HG02571 (cell line): ENCODE measurements at regions not wholly inside any gene's neighbourhood (a gene's known extent, or its start where the extent isn't known, plus 50 kb on each side); places are given as distances from the start of the nearest gene placed in this dataset.
"Not testable (repeated sequence)": the region's sequence is repeated elsewhere in the genome, so short reads cannot be mapped to it uniquely, and the experiment has no call there.

Source experiments
- ATAC-seq: cut with Tn5 transposase; IDR thresholded peaks from one replicate; pipeline ENCODE4 v1.9.1; 2021; ENCODE audit warnings: mild to moderate bottlenecking, moderate library complexity; ENCODE audit not compliant: unreplicated experiment

DNA sequence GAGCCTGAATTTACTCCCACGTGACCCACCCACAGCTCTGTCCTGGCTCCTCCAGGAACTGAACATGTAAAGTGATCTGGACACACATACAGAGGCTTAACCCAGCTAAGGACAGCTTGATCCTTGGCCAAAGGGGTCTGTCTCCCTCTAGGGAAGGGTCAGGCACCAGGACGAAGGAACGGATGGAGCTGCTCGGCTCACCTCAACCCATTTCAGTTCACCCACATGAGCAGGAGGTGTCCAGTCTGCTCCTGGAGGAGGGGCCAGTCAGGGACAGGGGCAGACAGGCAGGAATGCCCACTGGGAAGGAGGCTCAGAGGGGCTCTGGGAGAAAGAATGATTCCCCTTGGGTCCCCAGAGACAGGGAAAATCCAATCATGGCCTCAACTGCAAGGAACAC is 567.2 kb downstream of the PTPRU start:
- ATAC-seq, result no peak

DNA sequence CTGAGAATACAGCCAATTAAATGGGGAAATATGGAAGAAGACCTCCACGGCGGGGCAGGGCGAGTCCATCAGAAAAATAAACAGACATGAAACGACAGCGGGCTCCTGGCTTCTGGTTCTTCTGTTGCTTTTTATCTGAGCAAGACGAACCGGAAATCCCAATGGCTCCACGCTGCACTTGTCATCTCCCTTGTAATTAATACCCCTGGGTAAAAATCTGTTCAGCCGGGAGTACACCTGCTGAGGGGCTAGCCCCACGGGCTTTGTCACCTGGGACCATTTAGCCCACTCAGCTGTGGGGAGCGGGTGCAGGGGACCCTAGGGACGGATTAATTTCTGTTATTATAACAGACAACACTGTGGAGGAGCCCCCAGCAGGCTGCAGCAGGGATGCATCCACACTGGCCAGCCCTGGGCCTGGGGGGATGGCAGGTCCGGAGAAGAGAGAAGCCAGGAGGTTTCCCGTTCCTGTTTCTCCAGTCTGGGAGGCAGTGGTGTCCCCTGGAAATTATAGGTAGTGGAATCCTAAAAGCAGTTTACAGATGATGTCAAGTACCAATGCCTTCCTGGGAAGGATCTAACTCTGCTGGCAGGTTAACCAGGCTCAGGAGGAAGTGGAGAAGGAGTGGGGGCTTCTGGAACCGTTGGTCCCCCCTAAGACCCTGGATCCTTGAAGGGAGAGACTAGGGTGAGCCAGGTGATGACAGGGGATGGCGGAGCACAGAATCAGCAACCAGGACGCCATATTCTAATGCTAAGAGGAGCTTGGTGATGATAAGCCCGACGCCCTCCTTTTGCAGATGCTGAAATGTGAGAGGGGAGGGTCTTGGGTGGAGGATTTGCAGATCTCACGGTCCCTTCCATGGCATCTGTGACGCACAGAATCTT is 566.1 kb downstream of the PTPRU start:
- no peak for ATAC-seq

DNA sequence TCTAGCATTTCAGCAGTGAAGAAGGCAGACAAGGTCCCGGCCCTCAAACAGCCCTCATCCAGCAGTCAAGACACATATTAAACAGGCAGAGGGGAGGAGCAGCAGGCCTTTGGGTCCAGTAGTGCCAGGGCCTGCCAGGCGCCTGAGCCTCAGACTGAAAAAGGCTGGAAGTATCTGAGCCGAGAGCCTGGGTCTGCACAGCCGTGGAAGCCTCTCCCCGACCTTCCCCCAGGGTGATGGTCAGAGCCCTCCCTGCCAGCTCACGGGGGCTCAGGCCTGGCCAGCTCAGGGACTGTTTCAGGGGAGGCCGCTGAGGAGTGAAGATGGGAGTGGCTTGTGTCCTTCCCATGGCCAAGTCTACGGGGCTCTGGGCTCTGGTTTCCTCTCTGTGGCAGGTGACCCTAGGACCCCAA is 565.2 kb downstream of the PTPRU start:
- no peak for ATAC-seq

DNA sequence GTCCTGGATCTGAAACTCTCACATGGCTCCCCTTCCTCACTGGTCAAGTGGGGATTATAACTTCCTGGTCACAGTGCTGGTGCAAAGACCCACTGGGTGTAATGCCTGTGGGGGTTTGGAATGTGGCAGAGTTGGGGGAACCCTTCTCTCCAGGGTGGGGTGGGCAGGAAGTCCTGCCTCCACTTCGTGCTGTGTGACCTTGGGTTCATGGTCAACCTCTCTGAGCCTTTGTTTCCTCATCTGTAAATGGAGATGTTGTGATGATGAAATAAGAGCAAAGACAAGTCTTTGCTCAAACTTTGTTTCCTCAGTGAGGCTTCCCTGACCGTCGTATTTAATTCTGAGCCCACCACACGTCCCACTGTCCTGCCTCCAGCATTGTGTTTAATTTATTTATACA is 564.7 kb downstream of the PTPRU start:
- ATAC-seq, result no peak

DNA sequence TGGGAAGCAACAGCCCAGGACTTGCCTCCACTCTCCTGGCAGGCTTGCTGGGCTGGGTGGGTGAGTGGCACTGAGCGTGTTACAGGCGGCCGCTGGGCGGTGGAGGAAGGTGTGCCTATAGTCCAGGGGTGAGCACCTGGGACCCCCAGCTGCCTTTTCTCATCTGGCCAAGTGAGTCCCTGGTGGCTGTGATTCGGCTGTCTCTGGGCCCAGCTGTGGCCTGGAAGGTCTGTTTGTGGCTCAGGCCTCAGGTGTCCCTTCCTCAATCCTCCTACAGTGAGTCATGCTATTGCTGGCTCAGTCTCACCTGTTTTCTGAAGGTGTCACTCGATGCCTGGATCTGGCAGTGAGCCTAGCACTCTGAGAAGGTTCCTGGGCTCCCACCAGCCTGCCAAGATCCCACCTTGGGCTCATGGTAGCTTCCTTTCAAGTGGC is 564.2 kb downstream of the PTPRU start:
- no peak for ATAC-seq

DNA sequence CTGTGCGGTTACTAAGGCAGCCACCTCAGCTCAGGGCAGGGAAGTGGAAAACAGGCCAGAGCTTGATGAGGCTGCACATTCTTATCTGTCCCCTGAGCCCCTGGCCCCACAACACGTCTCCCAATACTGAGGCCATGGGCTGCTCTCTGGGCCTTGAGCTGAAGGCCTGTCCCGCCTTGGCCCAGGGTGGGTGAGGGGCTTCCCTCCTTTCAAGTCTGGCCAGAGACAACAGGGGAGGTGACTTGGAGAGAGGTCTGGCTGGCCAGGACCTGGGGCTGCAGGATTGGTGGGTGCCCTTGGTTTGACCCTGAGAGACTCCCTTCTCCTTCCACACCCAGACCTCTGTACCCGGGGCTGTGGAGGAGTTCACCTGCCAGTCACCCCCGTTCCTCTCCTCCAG is 563.8 kb downstream of the PTPRU start:
- no peak for ATAC-seq

DNA sequence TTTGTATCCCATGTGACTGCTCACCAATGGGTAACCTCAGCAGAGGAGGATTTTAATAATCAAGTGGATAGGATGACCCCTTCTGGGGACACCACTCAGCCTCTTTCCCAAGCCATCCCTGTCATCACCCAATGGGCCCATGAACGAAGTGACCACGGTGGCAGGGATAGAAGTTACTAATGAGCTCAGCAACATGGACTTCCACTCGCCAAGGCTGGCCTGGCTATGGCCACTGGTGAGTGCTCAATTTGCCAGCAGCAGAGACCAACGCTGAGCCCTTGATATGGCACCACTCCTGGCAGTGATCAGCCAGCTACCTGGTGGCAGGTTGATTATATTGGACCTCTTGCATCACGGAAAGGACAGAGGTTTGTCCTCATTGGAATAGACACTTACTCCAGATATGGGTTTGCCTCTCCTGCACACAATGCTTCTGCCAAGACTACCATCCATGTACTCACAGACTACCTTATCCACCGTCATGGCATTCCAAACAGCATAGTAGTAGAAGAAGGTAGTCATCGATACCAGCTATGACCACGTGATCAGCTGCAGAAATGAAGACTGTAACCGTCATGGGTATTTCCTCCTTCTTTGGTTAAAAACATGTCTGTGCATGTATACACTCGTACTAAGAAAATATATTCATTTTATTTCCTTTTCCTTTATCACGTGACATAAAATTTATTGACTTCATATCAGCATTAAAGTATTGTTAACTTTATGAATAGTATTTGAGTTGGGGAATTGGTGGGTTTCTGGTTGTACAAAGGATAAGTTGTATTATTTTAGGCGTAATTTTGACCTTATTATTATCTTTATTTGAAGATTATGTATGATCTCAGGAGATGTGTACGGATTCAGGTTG is 562.6 kb downstream of the PTPRU start:
- no peak for ATAC-seq

DNA sequence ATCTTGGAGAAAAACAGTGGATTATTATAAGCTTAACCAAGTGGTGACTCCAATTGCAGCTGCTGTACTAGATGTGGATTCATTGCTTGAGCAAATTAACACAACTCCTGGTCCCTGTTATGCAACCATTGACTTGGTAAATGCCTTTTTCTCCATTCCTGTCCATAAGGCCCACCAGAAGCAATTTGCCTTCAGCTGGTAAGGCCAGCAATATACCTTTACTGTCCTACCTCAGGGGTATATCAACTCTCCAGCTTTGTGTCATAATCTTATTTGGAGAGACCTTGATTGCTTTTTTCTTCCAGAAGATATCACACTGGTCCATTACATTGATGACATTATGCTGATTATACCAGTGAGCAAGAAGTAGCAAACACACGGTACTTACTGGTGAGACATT is 560.8 kb downstream of the PTPRU start:
- ATAC-seq, result not testable (repeated sequence)

DNA sequence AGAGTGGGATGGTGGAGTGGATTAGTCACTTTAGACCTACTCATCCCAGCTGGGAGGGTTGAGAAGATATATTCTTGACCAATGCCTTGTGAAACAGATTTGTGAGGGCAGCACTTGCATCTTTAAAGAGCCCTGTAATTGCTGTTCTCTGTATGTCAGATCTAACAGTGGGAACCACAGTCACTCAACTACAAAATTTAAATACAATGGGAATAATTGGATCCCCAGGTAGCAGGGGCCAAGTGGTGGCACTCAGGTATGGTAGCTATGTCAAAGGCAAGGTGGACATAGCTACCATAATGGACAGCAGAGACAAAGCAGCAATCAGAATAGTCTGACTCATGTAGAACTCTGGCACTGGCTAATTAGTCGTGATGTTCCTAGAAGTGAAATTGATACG is 559.6 kb downstream of the PTPRU start:
- ATAC-seq, result not testable (repeated sequence)

DNA sequence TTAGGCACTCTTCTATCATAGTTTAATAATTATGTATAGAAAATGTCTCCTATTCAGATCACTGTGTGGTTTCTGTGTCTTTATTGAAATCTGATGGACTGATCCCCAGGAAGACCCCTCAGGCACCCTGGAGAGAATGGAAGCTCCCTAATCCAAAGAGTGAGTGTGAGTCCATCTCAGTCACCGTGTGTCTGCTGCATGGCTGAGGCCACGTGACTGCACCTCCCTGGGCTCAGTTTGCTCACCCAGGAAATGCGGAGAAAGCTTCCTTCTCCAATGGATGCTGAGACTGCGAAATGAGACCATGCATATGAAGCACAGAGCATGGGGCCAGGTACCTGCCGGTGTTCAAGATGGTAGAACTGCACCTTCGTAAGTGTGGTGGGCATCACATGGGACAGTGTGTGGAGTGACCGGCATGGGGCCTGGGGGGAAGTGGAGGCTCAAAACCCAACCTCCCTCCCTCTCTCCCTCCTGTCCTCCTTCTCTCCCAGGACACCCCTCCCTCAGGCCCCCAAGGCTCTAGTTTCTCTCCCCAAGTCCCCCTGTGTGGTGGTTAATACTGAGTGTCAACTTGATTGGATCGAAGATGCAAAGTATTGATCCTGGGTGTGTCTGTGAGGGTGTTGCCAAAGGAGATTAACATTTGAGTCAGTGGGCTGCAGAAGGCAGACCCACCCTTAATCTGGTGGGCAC is 557.5 kb downstream of the PTPRU start:
- ATAC-seq, result no peak

DNA sequence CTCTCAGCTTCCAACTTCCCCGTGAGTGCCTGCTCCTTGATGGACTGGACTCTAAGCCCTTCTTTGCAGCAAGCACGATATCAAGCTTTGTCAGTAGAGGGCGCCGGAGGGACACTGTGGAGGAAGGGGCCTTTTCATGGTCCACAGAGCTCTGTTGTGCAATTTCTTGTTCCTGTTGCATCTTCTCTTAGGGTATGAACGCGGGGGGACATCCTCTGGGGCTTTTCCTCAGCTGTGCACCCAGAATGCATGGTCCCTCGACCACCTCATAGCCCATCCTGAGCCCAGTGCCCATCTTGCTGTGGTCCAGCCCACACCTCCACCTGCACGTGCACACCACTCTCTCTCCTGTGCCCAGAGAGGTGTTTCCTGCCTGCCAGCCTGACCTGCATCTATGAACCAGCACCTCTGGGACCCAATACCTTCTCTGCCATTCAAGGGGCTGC is 556.8 kb downstream of the PTPRU start:
- ATAC-seq, result no peak

DNA sequence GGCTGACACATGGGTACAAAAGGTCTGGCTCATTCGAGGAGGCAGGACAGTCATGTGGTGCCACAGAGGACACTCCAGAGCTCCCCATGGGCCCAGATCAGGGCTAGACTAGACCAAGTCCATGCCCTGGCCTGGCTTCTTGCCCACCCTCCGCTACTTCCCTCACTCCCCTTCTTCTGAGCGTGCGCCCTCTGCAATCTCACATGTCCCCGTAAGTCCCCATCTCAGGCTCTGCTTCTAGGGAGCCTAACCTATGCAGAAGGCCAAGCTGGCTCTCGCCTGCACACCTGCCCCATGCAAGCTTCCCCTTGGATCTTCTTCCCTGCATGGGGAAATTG is 553.6 kb downstream of the PTPRU start:
- ATAC-seq, result no peak

DNA sequence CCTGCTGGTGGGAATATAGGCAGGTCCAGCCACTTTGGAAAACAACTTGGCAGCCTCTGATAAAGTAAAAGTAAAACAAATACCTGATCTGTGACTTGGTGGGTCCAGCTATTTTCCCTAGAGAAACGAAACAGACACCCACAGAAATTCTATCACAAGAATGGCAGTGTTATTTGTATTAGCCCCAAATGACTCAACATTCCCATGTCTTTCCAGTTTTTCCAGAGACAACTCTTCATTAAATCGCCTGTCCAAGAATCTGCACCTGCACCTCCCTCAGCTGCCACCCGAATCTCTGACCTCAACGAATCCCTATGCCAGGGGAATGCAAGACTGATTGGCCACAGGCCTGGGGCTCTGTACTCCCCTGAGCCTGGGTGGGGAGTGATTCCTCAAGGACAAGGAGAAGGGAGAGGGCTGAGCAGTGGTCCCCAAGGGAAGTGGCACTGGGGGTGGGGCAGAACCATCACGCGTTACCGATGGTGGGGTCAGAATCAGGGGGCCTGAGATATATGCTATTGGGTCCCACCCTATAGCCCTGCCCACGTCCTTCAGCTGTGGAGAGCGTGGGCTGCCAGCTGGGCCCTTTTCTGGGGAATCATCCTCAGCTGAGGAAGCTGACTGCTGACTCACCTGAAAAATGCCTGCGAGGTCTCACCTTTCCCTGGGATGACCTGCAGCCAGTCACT is 553.0 kb downstream of the PTPRU start:
- ATAC-seq, result no peak

DNA sequence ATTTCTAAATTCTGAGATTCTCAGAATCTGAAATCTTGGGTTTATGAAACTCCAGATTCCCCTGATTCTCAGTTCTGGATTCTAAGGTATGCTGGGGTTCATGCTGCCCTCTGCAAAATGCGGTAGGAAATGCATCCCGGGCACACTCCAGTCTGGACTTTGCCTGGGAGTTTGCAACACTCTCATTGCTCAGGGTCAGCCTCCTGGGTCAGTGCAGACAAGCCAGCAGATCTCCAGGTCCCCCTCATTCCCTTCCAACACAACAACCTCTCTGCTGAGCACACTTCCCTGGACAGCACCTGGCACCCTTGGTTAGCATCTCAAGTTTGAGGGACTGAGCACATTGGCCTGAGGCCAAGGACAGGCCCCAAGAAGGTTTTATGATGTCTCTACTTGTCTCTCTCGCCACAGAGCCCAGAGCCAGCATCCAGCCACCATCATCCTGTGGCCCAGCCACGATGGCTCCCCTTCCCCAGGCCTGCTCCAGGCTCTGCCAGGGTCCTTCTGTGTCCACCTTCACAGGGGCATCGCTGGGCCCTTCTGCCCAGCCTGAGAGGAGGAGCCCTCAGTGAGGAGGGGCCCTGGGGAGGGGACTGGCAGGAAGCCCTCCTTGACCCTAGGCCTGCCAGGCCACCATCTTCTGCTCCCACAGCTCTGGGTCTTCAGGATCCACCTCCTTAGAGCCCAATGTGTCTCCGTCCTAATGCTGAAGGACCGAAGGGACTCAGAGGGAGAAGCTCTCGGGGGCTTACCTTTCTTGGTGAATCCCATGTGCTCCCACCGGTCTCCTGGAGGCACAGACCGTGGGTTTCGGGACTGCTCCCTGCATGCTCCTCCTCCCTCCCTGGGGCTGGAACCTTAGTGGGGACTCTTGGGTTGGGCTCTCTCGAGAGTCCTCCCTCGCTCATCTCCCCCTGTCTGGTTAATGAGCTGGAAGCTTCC is 550.7 kb downstream of the PTPRU start:
- ATAC-seq, result no peak

DNA sequence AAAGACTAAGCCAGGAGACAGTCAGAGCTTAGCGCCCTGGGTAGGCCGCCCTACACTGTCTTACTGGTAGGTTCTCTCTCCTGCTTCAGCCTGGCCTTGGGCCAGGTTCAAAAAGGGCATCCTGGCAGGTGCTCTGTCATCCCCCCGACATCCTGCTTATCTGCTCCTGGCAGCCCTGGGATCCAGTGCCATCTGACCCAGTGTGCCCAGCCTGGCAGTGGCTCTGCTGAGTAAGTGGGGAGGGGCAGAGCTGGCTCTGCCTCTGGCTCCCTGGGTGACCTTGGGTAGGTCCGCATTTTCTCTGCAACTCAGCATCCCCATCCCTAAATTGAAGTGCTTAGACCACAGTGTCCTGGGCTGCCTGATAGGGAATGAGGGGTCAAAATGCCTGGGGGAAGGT is 549.9 kb downstream of the PTPRU start:
- no peak for ATAC-seq

DNA sequence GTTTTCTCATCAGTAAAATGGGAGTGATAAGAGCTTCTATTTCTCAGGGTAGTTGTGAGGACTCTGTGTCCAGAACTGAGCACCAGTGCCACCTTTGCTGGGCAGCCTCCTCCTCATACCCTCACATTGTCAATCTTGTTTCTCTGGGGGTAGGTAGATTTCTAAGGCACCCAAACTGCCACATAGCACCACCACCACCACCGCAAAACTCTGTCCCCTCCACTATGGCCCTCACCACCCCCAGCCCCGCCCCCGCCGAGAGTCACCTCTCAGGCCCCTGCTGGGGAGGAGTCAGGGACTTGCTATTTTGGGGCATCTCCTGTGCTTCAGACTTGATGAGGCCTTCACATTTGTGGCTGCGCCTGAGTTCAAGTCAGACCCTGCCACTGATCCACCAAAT is 549.2 kb downstream of the PTPRU start:
- ATAC-seq, result no peak

DNA sequence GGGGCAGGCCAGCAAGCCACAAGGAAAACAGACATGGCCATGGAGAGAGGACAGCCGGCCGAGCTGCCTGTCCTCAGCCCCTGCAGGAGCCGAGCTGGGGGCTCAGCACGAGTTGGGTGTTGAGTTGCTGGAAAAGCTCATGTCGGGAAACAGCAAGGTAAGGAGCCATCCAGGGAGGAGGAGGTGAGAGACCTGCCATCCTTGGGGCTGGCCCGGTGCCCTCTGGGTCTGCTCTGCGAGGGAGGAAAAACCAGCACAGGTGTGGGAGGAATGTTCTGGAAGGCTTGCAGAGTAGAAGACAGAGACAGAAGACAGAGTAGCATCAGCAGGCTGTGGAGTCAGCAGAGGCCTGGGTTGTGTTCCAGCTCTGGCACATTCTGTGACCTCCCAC is 548.8 kb downstream of the PTPRU start:
- no peak for ATAC-seq

DNA sequence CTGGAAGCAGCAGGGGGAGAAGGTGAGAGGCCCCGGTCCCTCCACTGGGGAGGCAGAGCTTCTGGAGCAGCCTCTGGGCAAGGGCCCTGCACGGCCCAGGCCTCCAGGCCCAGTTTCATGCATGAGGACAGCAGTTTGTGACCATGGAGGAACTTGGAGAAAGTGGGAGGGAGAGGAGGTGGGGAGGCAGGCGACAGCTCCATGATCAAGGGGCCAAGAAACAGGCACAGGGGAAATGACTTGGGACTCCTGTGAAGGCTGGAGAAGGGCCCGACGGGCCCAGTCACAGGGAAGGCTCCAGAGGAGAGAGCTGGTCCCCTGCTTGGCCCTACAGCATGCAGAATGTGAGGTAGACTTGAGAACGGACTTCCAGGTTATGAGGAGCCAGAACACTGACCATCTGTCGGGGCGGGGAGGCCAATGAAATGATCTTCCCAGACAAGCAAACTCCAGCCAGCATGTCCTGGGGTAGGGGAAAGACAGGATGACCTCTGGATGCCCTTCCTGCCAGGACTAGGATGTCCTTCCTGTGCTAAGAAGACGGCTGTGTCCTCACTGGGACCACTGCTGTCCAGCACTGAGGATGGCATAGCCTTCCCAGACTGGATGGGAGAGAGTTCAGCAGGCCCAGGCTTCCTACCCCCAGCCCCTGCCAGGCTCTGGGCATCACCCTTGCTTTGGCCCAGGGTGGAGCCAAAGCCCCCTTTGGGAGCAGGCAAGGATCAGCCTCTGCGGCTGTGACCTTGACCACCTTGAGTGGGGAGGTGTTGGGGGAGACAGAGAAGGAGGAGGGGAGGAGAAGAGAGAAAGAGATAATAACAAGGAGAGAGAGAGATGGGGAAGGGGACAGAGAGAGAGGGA is 548.2 kb downstream of the PTPRU start:
- no peak for ATAC-seq
